ENCODE measurements at regions not wholly inside any gene's neighbourhood (a gene's known extent, or its start where the extent isn't known, plus 50 kb on each side); places are given as distances from the start of the nearest gene placed in this dataset.

GRCh38 chr12:28054583-28054982, 82.0 kb upstream of the PTHLH start:
- Histone ChIP-seq H3K27me3 (ENCODE audit: control insufficient read depth in 1 of 2, insufficient read depth in 2 of 2, low read length in 2 of 2) (no peaks in the 10 kb centered on the region; a peak in 1 of 5 replicates), H3K79me2 (ENCODE audit: insufficient read depth, low read length) (no peaks in the 10 kb centered on the region), H3K4me3 (replicated peaks in 1 of 3; ENCODE audit: insufficient read depth in 1 of 3, low read depth in 2 of 3, low read length in 3 of 3) (no peak overlapping the region), H3K4me1 (ENCODE audit: insufficient read depth, low read length) (no peaks in the 10 kb centered on the region), H3K9ac (ENCODE audit: insufficient read depth, low read depth, low read length) (no peak overlapping the region), H3K36me3 (replicated peaks in 1 of 2; ENCODE audit: control insufficient read depth in 1 of 2, insufficient read depth in 2 of 2, low read length in 2 of 2) (no peaks in the 10 kb centered on the region), H3K4me2 (ENCODE audit: low read depth, low read length) (no peak overlapping the region), H2AFZ (ENCODE audit: low read length) (no peak overlapping the region), H4K20me1 (ENCODE audit: insufficient read depth, low read length) (no peaks in the 10 kb centered on the region), H3K27ac (ENCODE audit: extremely low read length, insufficient read depth, low read length) (no peak overlapping the region), H3K9me3 (ENCODE audit: low read length) (no peaks in the 10 kb centered on the region)
- DNase-seq (ENCODE audit: low spot score): no peak
- in situ Hi-C loops (cut with HindIII; ENCODE audit: extremely low pct_ligation_motif_present, low pct_unique_long_range_greater_than_20kb) (no loop called here), intact Hi-C loops (cut with micrococcal nuclease; ENCODE audit: unreplicated experiment) (no loop called here)
- no peak for FAIRE-seq
- WGBS (ENCODE audit: low lambda C conversion rate): 0% methylated on average over 1 of the region's 1 CpG
- CTCF ChIA-PET (ENCODE audit: low intra/inter-chr PET ratio, low total read pairs): no interaction called here
- ATAC-seq: no peak
- POLR2A ChIA-PET: no interaction called here
- no TSS peak for BruUV-seq (replicated peaks)
- no peak for TF ChIP-seq SP1 (IDR thresholded peaks at IDR 0.05)
- TF ChIP-seq SP1 (CRISPR knock-in tag; IDR thresholded peaks at IDR 0.05): no peak
- TF ChIP-seq ZNF232 (CRISPR knock-in tag; IDR thresholded peaks at IDR 0.05; ENCODE audit: borderline replicate concordance): no peak
- TF ChIP-seq, protein P1, sequence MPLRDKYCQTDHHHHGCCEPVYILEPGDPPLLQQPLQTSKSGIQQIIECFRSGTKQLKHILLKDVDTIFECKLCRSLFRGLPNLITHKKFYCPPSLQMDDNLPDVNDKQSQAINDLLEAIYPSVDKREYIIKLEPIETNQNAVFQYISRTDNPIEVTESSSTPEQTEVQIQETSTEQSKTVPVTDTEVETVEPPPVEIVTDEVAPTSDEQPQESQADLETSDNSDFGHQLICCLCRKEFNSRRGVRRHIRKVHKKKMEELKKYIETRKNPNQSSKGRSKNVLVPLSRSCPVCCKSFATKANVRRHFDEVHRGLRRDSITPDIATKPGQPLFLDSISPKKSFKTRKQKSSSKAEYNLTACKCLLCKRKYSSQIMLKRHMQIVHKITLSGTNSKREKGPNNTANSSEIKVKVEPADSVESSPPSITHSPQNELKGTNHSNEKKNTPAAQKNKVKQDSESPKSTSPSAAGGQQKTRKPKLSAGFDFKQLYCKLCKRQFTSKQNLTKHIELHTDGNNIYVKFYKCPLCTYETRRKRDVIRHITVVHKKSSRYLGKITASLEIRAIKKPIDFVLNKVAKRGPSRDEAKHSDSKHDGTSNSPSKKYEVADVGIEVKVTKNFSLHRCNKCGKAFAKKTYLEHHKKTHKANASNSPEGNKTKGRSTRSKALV (CRISPR knock-in tag; IDR thresholded peaks at IDR 0.05): no peak
- no peak for TF ChIP-seq ZNF740 (CRISPR knock-in tag; IDR thresholded peaks at IDR 0.05)
- TF ChIP-seq MTERF4 (CRISPR knock-in tag; IDR thresholded peaks at IDR 0.05): no peak
- no peak for TF ChIP-seq HNF1B (CRISPR knock-in tag; IDR thresholded peaks at IDR 0.05)
- no peak for TF ChIP-seq MTA3 (CRISPR knock-in tag; IDR thresholded peaks at IDR 0.05)
- TF ChIP-seq GTF2F1 (IDR thresholded peaks at IDR 0.05; ENCODE audit: low read length): no peak
- TF ChIP-seq KDM5B (CRISPR knock-in tag; IDR thresholded peaks at IDR 0.05; ENCODE audit: borderline replicate concordance): no peak
- TF ChIP-seq NFYC (CRISPR knock-in tag; IDR thresholded peaks at IDR 0.05): no peak
- TF ChIP-seq, protein P2, sequence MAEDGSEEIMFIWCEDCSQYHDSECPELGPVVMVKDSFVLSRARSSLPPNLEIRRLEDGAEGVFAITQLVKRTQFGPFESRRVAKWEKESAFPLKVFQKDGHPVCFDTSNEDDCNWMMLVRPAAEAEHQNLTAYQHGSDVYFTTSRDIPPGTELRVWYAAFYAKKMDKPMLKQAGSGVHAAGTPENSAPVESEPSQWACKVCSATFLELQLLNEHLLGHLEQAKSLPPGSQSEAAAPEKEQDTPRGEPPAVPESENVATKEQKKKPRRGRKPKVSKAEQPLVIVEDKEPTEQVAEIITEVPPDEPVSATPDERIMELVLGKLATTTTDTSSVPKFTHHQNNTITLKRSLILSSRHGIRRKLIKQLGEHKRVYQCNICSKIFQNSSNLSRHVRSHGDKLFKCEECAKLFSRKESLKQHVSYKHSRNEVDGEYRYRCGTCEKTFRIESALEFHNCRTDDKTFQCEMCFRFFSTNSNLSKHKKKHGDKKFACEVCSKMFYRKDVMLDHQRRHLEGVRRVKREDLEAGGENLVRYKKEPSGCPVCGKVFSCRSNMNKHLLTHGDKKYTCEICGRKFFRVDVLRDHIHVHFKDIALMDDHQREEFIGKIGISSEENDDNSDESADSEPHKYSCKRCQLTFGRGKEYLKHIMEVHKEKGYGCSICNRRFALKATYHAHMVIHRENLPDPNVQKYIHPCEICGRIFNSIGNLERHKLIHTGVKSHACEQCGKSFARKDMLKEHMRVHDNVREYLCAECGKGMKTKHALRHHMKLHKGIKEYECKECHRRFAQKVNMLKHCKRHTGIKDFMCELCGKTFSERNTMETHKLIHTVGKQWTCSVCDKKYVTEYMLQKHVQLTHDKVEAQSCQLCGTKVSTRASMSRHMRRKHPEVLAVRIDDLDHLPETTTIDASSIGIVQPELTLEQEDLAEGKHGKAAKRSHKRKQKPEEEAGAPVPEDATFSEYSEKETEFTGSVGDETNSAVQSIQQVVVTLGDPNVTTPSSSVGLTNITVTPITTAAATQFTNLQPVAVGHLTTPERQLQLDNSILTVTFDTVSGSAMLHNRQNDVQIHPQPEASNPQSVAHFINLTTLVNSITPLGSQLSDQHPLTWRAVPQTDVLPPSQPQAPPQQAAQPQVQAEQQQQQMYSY (CRISPR knock-in tag; IDR thresholded peaks at IDR 0.05): no peak
- TF ChIP-seq ZNF230 (CRISPR knock-in tag; IDR thresholded peaks at IDR 0.05): no peak
- no peak for TF ChIP-seq ZNF543 (CRISPR knock-in tag; IDR thresholded peaks at IDR 0.05)
